Suprapubic skin (tissue), 4 donors: ENCODE measurements at regions not wholly inside any gene's neighbourhood (a gene's known extent, or its start where the extent isn't known, plus 50 kb on each side); places are given as distances from the start of the nearest gene placed in this dataset.
"Not testable (repeated sequence)": the region's sequence is repeated elsewhere in the genome, so short reads cannot be mapped to it uniquely, and the experiment has no call there.

Experiments
- DNase-seq, 2 donors: peaks; one replicate each; pipeline ENCODE4 v3.0.0-alpha.2; 2019; ENCODE audit warnings: low spot score in 2 of 2
- H3K27ac ChIP-seq: fragments of 200-600 bp; sonication (generic); one replicate; pipeline ENCODE4 v1.5.1; 2019
- H3K27me3 ChIP-seq: fragments of 200-600 bp; sonication (generic); one replicate; pipeline ENCODE4 v1.5.1; 2019
- H3K36me3 ChIP-seq: fragments of 200-600 bp; sonication (generic); one replicate; pipeline ENCODE4 v1.5.1; 2019
- H3K4me1 ChIP-seq: fragments of 200-600 bp; sonication (generic); one replicate; pipeline ENCODE4 v1.5.1; 2019
- H3K4me3 ChIP-seq: fragments of 200-600 bp; sonication (generic); one replicate; pipeline ENCODE4 v1.5.1; 2019; ENCODE audit warnings: mild to moderate bottlenecking
- H3K9me3 ChIP-seq: fragments of 200-600 bp; sonication (generic); one replicate; pipeline ENCODE4 v1.5.1; 2019
- EP300 ChIP-seq: sonication (generic); formaldehyde crosslinking; IDR thresholded peaks from one replicate; pipeline ENCODE4 v1.6.1; 2017; ENCODE audit warnings: antibody characterized with exemption
- POLR2A ChIP-seq, 2 donors: fragments of 450-650 bp; IDR thresholded peaks; one replicate each; pipeline ENCODE4 v1.6.1; 2017; ENCODE audit warnings: antibody characterized with exemption in 2 of 2, mild to moderate bottlenecking in 2 of 2, moderate library complexity in 2 of 2
- POLR2AphosphoS5 ChIP-seq, 3 donors: sonication (generic); formaldehyde crosslinking; IDR thresholded peaks; one replicate each; pipeline ENCODE4 v1.6.1; 2017; ENCODE audit warnings: antibody characterized with exemption in 3 of 3
- WGBS: methylation state at CpG from one replicate; pipeline ENCODE4 v1.1.5; 2018; 5-methylcytosine and 5-hydroxymethylcytosine counted together
- TF ChIP-seq, protein P1 (sequence below), 2 donors: fragments of 200-600 bp in 1 of 2; fragments of 450-650 bp in 1 of 2; sonication (generic) in 1 of 2; IDR thresholded peaks; one replicate each; pipeline ENCODE4 v1.5.1; 2016 to 2019; ENCODE audit warnings: antibody characterized with exemption in 2 of 2, mild to moderate bottlenecking in 1 of 2, moderate library complexity in 1 of 2

GRCh38 chr22:47872761-47873535, 1110.5 kb downstream of the TBC1D22A start:
- H3K36me3 ChIP-seq: no peaks in the 10 kb centered on the region
- DNase-seq: no peak
- 78% methylated on average over 19 of the region's 19 CpGs for WGBS
- no peak for TF ChIP-seq EP300
- TF ChIP-seq, protein P1, sequence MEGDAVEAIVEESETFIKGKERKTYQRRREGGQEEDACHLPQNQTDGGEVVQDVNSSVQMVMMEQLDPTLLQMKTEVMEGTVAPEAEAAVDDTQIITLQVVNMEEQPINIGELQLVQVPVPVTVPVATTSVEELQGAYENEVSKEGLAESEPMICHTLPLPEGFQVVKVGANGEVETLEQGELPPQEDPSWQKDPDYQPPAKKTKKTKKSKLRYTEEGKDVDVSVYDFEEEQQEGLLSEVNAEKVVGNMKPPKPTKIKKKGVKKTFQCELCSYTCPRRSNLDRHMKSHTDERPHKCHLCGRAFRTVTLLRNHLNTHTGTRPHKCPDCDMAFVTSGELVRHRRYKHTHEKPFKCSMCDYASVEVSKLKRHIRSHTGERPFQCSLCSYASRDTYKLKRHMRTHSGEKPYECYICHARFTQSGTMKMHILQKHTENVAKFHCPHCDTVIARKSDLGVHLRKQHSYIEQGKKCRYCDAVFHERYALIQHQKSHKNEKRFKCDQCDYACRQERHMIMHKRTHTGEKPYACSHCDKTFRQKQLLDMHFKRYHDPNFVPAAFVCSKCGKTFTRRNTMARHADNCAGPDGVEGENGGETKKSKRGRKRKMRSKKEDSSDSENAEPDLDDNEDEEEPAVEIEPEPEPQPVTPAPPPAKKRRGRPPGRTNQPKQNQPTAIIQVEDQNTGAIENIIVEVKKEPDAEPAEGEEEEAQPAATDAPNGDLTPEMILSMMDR (IDR thresholded peaks at IDR 0.05): no peak
- TF ChIP-seq POLR2AphosphoS5 (IDR thresholded peaks at IDR 0.05): no peak
- TF ChIP-seq POLR2A (IDR thresholded peaks at IDR 0.05): no peak
- no peaks in the 10 kb centered on the region for H3K27me3 ChIP-seq
- peaks cover 15% of the 10 kb centered on the region for H3K9me3 ChIP-seq
- no peaks in the 10 kb centered on the region for H3K4me1 ChIP-seq
- no peak overlapping the region for H3K27ac ChIP-seq
- no peak overlapping the region for H3K4me3 ChIP-seq

DNA sequence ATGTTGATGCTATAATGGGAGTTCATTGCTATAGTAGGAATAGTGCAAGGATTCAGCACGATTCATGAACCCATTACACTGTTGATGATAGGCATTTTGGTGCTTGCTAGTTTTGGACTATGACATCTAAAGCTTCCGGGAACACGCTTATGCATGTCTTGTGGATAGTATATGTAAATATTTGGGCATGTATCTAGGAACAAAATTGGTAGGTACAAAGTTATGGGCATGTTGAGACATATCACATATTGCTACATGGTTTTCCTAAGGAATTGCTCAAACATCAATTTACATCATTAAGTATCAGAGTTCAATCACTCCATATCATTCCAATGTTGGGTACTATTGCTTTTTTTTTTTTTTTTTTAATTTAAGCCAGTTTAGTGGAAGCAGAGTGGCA, 1103.2 kb downstream of the TBC1D22A start:
- no peak for DNase-seq
- TF ChIP-seq POLR2AphosphoS5 (IDR thresholded peaks at IDR 0.05) (no peak), POLR2A (IDR thresholded peaks at IDR 0.05) (no peak), EP300 (no peak)
- TF ChIP-seq, protein P1 (IDR thresholded peaks at IDR 0.05): no peak
- H3K27me3 ChIP-seq: no peaks in the 10 kb centered on the region
- WGBS: 53% methylated on average over 3 of the region's 3 CpGs
- peaks cover 15% of the 10 kb centered on the region for H3K9me3 ChIP-seq
- H3K27ac ChIP-seq: no peak overlapping the region
- H3K36me3 ChIP-seq: no peaks in the 10 kb centered on the region
- H3K4me3 ChIP-seq: no peak overlapping the region
- no peaks in the 10 kb centered on the region for H3K4me1 ChIP-seq

DNA sequence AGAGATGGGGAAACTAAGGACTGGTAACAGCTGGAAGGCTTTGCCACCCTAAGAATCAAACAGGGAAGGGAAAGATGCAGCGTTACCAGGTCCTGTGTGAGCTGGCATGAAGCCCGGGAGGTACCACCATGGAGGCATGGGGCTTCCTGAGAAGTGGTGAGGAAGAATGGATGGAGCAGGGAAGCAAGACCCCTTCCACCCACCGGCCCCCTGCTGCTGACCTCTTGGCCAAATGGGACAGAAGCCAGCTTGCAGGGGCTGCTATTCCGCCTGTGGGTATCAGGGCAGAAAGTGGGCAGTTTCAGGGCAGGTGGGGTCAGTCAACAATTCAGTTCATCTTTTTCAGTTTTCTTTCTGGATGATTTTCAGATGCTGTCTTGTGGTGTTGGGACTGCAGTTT, 1099.9 kb downstream of the TBC1D22A start:
- 90% methylated on average over 4 of the region's 4 CpGs for WGBS
- no peak for DNase-seq
- no peaks in the 10 kb centered on the region for H3K4me1 ChIP-seq
- no peaks in the 10 kb centered on the region for H3K36me3 ChIP-seq
- H3K27me3 ChIP-seq: no peaks in the 10 kb centered on the region
- no peaks in the 10 kb centered on the region for H3K9me3 ChIP-seq
- TF ChIP-seq POLR2AphosphoS5 (IDR thresholded peaks at IDR 0.05) (no peak), POLR2A (IDR thresholded peaks at IDR 0.05) (no peak), EP300 (no peak)
- TF ChIP-seq, protein P1 (IDR thresholded peaks at IDR 0.05): no peak
- no peak overlapping the region for H3K4me3 ChIP-seq
- H3K27ac ChIP-seq: no peak overlapping the region

GRCh38 chr22:47860907-47861306, 1098.5 kb downstream of the TBC1D22A start:
- not testable (repeated sequence) for H3K27ac ChIP-seq, H3K4me1 ChIP-seq, H3K27me3 ChIP-seq, H3K9me3 ChIP-seq, H3K4me3 ChIP-seq, H3K36me3 ChIP-seq
- peak in 1 of 2 donors; percentile 1 for DNase-seq
- 85% methylated on average over 9 of the region's 9 CpGs for WGBS

DNA sequence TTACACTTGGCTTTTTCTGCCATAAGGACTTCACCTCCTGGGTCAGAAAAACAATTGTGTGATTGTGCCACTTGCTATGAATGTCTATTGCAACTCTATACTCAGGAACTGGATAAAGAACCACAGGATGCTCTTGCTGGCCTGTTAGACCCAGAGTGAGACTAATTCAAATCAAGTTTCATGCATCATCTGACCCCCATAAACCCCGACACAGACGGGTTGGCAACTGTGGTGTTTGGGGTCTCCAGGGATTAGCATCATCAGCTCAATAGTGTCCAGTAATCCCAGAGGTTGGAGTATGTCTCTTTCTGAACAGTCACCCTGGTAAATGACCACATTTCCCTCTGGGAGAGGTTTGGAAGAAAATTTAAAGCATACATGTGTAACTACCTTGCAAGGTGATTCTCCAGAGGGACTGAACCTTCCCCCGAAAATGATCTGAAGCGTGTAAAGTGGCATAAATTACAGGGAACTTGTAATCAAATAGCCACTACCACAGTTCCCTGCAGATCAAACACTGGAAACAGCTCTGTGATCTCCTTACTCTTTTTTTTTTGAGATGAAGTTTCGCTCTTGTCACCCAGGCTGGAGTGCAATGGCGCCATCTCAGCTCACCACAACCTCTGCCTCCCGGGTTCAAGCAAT, 1097.6 kb downstream of the TBC1D22A start:
- H3K9me3 ChIP-seq: no peaks in the 10 kb centered on the region
- H3K27ac ChIP-seq: no peak overlapping the region
- TF ChIP-seq POLR2A (IDR thresholded peaks at IDR 0.05): no peak
- TF ChIP-seq, protein P1 (IDR thresholded peaks at IDR 0.05): no peak
- no peak for TF ChIP-seq EP300
- TF ChIP-seq POLR2AphosphoS5 (IDR thresholded peaks at IDR 0.05): no peak
- H3K4me3 ChIP-seq: no peak overlapping the region
- no peaks in the 10 kb centered on the region for H3K27me3 ChIP-seq
- H3K4me1 ChIP-seq: no peaks in the 10 kb centered on the region
- no peak for DNase-seq
- 78% methylated on average over 7 of the region's 7 CpGs for WGBS
- H3K36me3 ChIP-seq: no peaks in the 10 kb centered on the region
